Neural cell (in vitro differentiated cells): ENCODE measurements at regions not wholly inside any gene's neighbourhood (a gene's known extent, or its start where the extent isn't known, plus 50 kb on each side); places are given as distances from the start of the nearest gene placed in this dataset.

ENCODE experiments used
- H2AFZ ChIP-seq: fragments of 200-600, 300-800 bp; sonication (generic), shearing (Covaris generic); 2 replicates; pipeline ENCODE4 v1.6.0; 2014; ENCODE audit warnings: low read depth, mild to moderate bottlenecking, antibody characterized with exemption, low read length, moderate library complexity
- H3F3A ChIP-seq: fragments of 200-600 bp; shearing (Covaris generic); 2 replicates; pipeline ENCODE4 v1.6.1; 2016; ENCODE audit warnings: mild to moderate bottlenecking, moderate library complexity, mixed read lengths, antibody characterized with exemption, low read length; ENCODE audit not compliant: insufficient read depth, poor library complexity, severe bottlenecking
- H3K27ac ChIP-seq: fragments of 200-600, 300-800 bp; sonication (generic), shearing (Covaris generic); 2 replicates; pipeline ENCODE4 v1.5.1; 2014; ENCODE audit warnings: mild to moderate bottlenecking, low read length, moderate library complexity
- H3K27me3 ChIP-seq: fragments of 300-800, 200-600 bp; sonication (generic), shearing (Covaris generic); 2 replicates; pipeline ENCODE4 v1.6.0; 2014; ENCODE audit warnings: mild to moderate bottlenecking, low read depth, low read length, moderate library complexity; ENCODE audit not compliant: insufficient read depth
- H3K36me3 ChIP-seq: fragments of 300-800, 200-600 bp; sonication (generic), shearing (Covaris generic); 2 replicates; pipeline ENCODE4 v1.5.1; 2014; ENCODE audit warnings: mild to moderate bottlenecking, antibody characterized with exemption, low read length, moderate library complexity; ENCODE audit not compliant: insufficient read depth
- H3K4me2 ChIP-seq: fragments of 300-800, 200-600 bp; sonication (generic), shearing (Covaris generic); 2 replicates; pipeline ENCODE4 v1.6.0; 2014; ENCODE audit warnings: mild to moderate bottlenecking, low read length
- H3K4me3 ChIP-seq: fragments of 300-800, 200-600 bp; sonication (generic), shearing (Covaris generic); 2 replicates; pipeline ENCODE4 v1.5.1; 2014; ENCODE audit warnings: mild to moderate bottlenecking, low read length, moderate library complexity
- H3K79me2 ChIP-seq: fragments of 200-600 bp; shearing (Covaris generic); replicated peaks from 2 replicates; pipeline ENCODE4 v1.6.0; 2014; ENCODE audit warnings: mild to moderate bottlenecking, low read length, moderate library complexity; ENCODE audit not compliant: insufficient read depth
- H3K9ac ChIP-seq: fragments of 300-800, 200-600 bp; sonication (generic), shearing (Covaris generic); 2 replicates; pipeline ENCODE4 v1.6.1; 2016; ENCODE audit warnings: mild to moderate bottlenecking, low read length, mixed read lengths
- H3K9me2 ChIP-seq: fragments of 200-600 bp; shearing (Covaris generic); 2 replicates; pipeline ENCODE4 v1.6.1; 2016; ENCODE audit warnings: mild to moderate bottlenecking, low read length, mixed read lengths; ENCODE audit not compliant: insufficient read depth
- H3K9me3 ChIP-seq: fragments of 200-600, 300-800 bp; sonication (generic), shearing (Covaris generic); 2 replicates; pipeline ENCODE4 v1.6.1; 2016; ENCODE audit warnings: mild to moderate bottlenecking, mixed run types, low read length, moderate library complexity, mixed read lengths
- H4K20me1 ChIP-seq: fragments of 200-600 bp; shearing (Covaris generic); 2 replicates; pipeline ENCODE4 v1.6.1; 2016; ENCODE audit warnings: mild to moderate bottlenecking, mixed run types; ENCODE audit not compliant: insufficient read depth
- CTCF ChIP-seq: fragments of 450-650 bp; IDR thresholded peaks from 2 replicates; pipeline ENCODE4 v1.5.1; 2014; ENCODE audit warnings: antibody characterized with exemption, mild to moderate bottlenecking, moderate library complexity; ENCODE audit not compliant: poor library complexity, severe bottlenecking
- EP300 ChIP-seq: fragments of 450-650 bp; conservative IDR thresholded peaks from 2 replicates; pipeline ENCODE4 v1.6.1; 2014; ENCODE audit warnings: antibody characterized with exemption, mild to moderate bottlenecking, moderate library complexity; ENCODE audit not compliant: poor library complexity, severe bottlenecking
- EZH2 ChIP-seq: fragments of 200-600, 300-800 bp; shearing (Covaris generic), sonication (generic); IDR thresholded peaks from 2 replicates; pipeline ENCODE4 v1.6.1; 2014; ENCODE audit warnings: antibody characterized with exemption, low read length, borderline replicate concordance, mild to moderate bottlenecking; ENCODE audit not compliant: insufficient read depth, poor library complexity, severe bottlenecking
- MXI1 ChIP-seq: fragments of 450-650 bp; conservative IDR thresholded peaks from 2 replicates; pipeline ENCODE4 v1.6.1; 2014; ENCODE audit warnings: antibody characterized with exemption, mild to moderate bottlenecking; ENCODE audit not compliant: poor library complexity, severe bottlenecking
- POLR2AphosphoS5 ChIP-seq: IDR thresholded peaks from 2 replicates; pipeline ENCODE4 v1.6.1; 2012
- RAD21 ChIP-seq: fragments of 450-650 bp; conservative IDR thresholded peaks from 2 replicates; pipeline ENCODE4 v1.6.1; 2014; ENCODE audit warnings: antibody characterized with exemption, mild to moderate bottlenecking, moderate library complexity
- REST ChIP-seq: IDR thresholded peaks from 2 replicates; pipeline ENCODE4 v1.6.1; 2012; ENCODE audit warnings: borderline replicate concordance
- SMC3 ChIP-seq: fragments of 450-650 bp; conservative IDR thresholded peaks from 2 replicates; pipeline ENCODE4 v1.6.1; 2014; ENCODE audit warnings: antibody characterized with exemption, mild to moderate bottlenecking, moderate library complexity; ENCODE audit not compliant: poor library complexity
- TAF1 ChIP-seq: IDR thresholded peaks from 2 replicates; pipeline ENCODE4 v1.6.1; 2012; ENCODE audit warnings: low read depth

- Histone ChIP-seq H3K36me3 (no peaks in the 10 kb centered on the region), H3K9me2 (no peaks in the 10 kb centered on the region), H4K20me1 (no peaks in the 10 kb centered on the region), H2AFZ (no peak overlapping the region), H3K4me2 (no peak overlapping the region), H3K27me3 (peaks cover 3% of the 10 kb centered on the region), H3F3A (no peaks in the 10 kb centered on the region), H3K9ac (no peak overlapping the region), H3K27ac (no peak overlapping the region), H3K4me3 (no peak overlapping the region), H3K79me2 (no peaks in the 10 kb centered on the region), H3K9me3 (no peaks in the 10 kb centered on the region)
- TF ChIP-seq EZH2 (no peak), TAF1 (no peak), POLR2AphosphoS5 (no peak), MXI1 (no peak), EP300 (no peak), CTCF (no peak), RAD21 (no peak)
Observed at GRCh38 chr10:44306147-44306710, 78.7 kb downstream of the CXCL12 start.

- no peak overlapping the region for H3K4me3 ChIP-seq
- TF ChIP-seq REST (no peak), SMC3 (no peak)
- no peaks in the 10 kb centered on the region for H3K36me3 ChIP-seq
- H3K4me2 ChIP-seq, result no peak overlapping the region
- no peak overlapping the region for H3K9ac ChIP-seq
- no peaks in the 10 kb centered on the region for H3K27me3 ChIP-seq
- no peaks in the 10 kb centered on the region for H3K79me2 ChIP-seq
- no peaks in the 10 kb centered on the region for H3K9me3 ChIP-seq
- H4K20me1 ChIP-seq, result no peaks in the 10 kb centered on the region
- H3K9me2 ChIP-seq, result no peaks in the 10 kb centered on the region
- no peaks in the 10 kb centered on the region for H3F3A ChIP-seq
- H3K27ac ChIP-seq, result no peak overlapping the region
- H2AFZ ChIP-seq, result no peak overlapping the region
Observed at GRCh38 chr10:44301781-44302355, 83.0 kb downstream of the CXCL12 start.
